NCI-H146 (cell line): ENCODE measurements at regions not wholly inside any gene's neighbourhood (a gene's known extent, or its start where the extent isn't known, plus 50 kb on each side); places are given as distances from the start of the nearest gene placed in this dataset.
"Not testable (repeated sequence)": the region's sequence is repeated elsewhere in the genome, so short reads cannot be mapped to it uniquely, and the experiment has no call there.

Experiments
- DNase-seq: peaks from one replicate; lab custom pipeline; 2025; lab: John Stamatoyannopoulos, UW

DNA sequence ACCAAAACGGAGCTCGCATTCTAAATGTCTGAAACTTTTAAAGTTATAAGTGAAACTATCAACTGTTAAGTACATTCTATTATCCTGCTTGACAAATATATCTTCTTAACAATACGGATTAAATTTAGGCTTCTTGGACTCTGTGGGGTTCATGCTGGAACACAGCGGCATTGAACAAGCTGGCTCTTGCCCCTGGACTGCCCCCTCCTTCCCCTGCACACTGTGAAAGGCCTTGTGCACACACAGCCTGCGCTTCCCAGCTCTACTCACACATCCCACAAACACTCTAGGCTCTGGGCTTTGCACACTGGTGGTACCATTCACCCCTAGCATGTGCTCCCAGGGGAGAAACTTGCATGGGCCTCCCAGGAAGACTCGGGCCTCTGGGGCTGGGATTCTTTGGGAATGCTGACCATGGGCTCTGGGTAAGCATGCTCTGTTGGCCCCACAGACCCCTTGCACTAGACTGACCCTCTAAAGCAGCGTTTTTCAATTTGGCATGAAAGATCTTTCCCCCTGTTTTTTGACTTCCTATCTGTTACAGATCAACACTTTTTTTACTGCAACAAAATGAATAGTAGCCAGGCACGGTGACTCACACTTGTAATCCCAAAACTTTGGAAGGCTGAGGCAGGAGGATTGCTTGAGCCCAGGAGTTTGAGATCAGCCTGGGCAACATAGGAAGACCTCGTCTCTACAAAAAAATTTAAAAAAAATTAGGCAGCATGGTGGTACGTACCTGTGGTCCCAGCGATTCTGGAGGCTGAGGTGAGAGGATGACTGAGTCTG lies 96.2 kb upstream of the CPM start:
- DNase-seq = no peak

GRCh38 chr12:69030321-69030720 lies 97.3 kb upstream of the CPM start:
- DNase-seq = no peak

- no peak for DNase-seq
These were observed 103.6 kb upstream of the CPM start for GRCh38 chr12:69036533-69036932.

GRCh38 chr12:69036999-69037398 lies 104.0 kb upstream of the CPM start:
- no peak for DNase-seq

DNA sequence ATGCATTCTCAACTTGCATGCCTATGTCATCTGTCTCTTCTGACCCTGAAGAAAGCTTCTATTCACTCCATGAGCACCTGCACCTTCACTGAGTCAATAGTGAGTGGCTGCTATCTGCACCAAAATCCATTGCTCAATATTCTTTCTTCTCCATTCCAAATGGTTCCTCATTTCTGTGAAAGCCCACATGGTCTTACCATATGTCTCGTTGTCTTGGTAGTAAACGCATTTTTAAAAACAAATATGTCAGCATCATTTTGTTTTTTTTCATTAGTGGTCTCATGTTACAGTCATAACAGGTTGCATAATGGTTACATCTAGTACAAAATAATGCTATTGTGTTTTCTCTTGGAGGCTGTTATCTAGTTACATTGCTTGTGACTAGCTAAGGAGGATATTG lies 106.9 kb upstream of the CPM start:
- DNase-seq = no peak

GRCh38 chr12:69042557-69042956 lies 109.6 kb upstream of the CPM start:
- DNase-seq = no peak

GRCh38 chr12:69042970-69043369 lies 110.0 kb upstream of the CPM start:
- peak; percentile 24 for DNase-seq

DNA sequence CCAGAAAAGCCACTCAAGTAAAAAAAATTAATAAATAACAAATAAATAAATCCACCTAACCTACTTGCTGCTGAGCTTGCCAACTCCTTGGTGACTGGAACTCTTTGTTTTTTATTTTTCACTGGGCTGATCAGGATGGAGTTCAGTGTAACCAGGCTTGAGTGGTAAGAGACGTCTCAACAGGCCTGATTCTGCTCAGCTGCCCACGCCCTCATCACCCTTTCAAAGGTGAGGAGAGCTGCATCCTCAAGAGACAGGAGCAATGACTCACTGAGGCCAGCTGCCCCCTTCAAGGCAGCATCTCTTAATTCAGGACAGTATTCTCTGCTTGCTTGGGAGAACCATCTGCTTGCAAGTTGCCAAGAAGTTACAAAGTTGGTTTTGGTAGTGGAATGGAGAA lies 111.9 kb upstream of the CPM start:
- no peak for DNase-seq

DNA sequence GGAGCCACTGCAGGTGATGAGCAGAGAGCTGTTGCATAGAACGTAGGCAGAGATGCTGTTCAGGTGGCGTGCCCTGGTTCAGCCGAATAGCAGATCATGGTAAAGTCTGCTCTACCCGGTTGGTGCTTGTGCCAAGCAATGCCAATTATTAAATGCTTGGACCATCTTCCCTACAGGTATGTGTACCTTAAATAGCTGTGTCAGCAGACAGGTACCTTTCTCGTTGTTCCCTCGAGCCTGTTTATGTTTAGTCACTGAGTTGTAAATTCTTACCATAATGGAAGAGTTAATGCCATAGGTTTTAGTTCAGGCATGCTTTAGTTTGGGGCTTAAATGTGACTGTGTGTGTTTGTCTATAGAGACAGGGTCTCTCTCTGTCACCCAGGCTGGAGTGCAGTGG lies 112.5 kb upstream of the CPM start:
- DNase-seq = no peak

- DNase-seq = no peak
These were observed 113.4 kb upstream of the CPM start for GRCh38 chr12:69046363-69046762.

DNA sequence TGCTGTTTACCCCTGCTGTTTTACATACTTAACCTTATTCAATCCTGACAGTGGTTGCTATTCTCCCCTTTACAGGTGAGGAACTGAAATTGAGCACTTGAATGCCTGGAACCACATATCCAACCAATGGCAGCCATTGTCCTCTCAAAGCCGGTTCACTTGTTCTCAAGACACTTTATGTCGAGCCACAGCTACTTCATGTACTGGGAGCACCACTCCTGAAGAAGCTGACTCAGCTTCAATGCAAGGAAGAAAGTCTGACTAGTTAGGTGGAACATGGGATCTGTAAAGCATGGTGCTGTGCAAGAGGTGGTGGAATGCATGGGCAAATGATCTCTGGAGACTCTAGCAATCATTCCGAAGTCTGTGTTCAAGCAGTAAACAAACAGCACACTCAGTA lies 113.9 kb upstream of the CPM start:
- no peak for DNase-seq

GRCh38 chr12:69047990-69048389 lies 115.0 kb upstream of the CPM start:
- no peak for DNase-seq

GRCh38 chr12:69049855-69050254 lies 116.9 kb upstream of the CPM start:
- DNase-seq = not testable (repeated sequence)

DNA sequence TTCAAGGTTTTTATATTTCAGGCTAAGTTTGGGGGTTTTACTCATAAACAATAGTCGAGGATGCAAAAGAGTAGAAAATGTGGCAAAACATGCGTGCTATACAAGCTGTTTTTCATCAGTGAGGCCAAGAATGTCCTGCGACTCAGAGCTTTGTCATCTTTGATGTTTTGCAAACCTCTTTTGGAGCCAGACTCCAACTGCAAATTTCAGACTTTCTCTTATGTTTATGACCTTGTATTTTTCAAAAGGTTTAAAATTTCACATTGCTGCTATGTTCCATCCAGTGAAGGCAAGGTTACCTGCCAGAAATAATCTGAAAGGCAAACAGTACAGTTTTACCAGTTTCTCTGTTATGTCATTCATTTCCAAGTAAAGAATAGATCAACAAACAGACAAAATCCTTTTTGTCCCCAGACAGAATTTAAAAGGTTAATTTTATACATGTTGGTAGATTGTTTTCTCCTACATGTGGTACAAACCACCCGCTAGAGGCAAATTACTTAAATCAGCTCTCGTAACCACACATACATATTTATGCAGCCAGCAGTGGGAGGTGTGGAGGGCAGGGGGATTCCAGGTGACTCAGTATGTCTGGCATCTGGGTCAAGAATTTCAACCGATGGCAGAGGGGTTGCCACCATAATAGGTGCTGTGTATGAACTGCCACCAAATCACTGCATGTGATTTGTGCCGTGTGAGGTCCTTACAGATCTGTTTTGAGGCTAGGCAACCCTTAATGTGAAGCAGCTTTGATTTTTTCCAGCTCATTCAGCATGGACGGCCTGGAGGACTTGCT lies 119.8 kb upstream of the CPM start:
- no peak for DNase-seq

DNA sequence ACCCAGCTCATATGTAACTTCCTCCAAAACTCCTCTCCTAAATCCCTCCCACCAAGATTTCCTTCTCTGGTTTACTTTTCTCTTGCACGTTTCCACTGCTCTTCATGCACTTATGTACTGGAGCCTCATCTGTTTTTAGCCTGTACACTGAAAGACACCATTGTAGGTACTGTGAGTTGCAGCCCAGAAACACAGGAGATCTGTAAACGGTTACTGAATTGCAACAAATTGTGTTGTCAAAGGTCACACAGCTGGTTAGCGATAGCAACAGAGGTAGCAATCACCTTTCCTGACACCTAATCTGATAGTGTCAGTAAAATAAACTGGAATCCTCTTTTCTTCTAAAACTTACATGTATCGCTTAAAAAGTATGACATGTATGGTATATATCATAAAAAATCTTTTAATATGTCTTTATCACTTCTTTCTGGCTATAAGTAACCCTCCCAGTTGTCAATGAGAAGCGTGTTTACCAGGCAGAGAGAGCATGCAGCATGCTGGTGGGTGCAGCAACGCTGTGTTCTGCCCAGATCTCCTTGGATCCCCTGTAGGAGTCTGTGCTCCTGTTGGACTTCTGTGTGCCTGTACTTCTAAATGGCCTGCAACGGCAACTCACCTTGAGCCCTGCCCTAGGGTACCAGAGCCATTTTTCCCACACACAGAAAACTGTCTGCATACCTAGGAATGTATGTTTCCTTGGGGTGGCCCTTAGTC lies 121.5 kb upstream of the CPM start:
- no peak for DNase-seq

DNA sequence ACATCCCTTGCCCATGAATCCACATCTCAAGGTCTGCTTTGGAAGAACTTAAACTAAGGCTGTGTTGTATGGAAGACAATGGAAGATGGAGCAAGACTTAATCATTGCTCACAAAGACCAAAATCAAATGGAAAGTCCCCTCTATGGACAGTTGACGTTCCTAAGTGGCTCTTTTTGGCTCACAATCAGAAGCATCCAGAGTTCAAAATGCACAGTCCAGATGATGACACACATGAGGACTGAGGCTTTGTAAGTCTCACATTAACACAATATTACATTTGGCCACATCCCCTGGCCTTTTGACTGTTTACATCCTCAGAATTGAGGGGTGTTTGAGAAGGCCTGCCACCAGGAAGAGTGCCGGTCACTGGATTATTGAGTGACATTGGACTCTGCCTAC lies 122.3 kb upstream of the CPM start:
- DNase-seq = no peak

- no peak for DNase-seq
These were observed 122.7 kb upstream of the CPM start for GRCh38 chr12:69055706-69056105.

GRCh38 chr12:69056743-69057515 lies 124.0 kb upstream of the CPM start:
- DNase-seq = no peak

- no peak for DNase-seq
These were observed 124.8 kb upstream of the CPM start for GRCh38 chr12:69057742-69058141.

DNA sequence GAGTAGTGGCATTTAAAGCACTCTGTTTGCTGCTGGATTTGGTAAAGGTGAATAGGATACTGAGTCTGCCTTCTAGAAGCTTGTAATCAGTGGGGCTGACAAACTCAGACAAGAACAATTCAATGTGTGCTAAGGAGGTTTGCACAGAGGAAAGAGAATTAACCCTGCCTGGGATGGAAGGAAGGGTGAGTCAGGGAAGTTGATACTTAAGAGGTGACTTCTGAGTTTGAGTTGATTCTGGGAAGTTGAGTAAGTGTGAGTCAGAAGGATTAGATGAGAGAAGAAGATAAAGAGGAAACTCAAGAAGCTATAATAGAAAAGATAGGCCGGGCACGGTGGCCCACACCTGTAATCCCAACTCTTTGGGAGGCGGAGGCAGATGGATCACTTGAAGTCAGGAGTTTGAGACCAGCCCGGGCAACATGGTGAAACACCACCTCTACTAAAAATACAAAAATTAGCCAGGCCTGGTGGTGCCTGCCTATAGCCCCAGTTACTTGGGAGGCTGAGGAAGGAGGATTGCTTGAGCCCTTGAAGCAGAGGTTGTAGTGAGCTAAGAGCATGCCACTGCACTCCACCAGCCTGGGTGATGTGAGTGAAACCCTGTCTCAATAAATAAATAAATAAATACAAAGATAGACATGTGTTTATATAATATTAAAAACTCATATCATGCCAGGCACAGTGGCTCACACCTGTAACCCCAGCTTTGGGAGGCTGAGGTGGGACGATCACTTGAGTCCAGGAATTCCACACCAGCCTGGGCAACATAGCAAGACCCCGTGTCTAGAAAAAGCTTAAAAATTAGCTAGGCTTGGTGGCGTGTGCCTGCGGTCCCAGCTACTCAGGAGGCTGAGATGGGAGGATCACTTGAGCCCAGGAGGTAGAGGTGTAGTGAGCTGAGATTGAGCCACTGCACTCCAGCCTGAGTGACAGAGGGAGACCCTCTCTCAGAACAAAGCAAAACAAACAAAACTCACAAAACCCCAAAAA lies 126.8 kb upstream of the CPM start:
- DNase-seq = no peak

GRCh38 chr12:69061574-69061973 lies 128.6 kb upstream of the CPM start:
- no peak for DNase-seq
